ENCODE measurements at regions not wholly inside any gene's neighbourhood (a gene's known extent, or its start where the extent isn't known, plus 50 kb on each side); places are given as distances from the start of the nearest gene placed in this dataset.

DNA sequence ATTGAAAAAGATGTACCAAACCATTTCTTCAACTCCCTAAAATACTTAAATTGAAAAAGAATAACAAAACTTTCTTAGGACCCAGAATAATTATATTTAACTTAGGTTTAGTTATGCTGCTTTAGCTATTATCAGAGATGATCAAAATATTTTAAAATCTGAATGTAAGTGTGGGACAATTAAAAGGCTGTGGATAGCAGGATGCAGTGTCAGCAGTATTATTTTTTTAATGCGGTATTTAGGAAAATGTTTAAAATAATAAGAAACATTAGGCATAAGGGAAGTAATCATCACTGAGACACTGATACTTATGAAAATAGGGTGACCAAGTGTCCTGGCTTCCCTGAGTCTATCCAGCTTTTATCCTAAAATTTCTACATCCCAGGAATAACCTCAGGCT lies 161.5 kb upstream of the PTCHD4 start:
- TF ChIP-seq, protein P1, sequence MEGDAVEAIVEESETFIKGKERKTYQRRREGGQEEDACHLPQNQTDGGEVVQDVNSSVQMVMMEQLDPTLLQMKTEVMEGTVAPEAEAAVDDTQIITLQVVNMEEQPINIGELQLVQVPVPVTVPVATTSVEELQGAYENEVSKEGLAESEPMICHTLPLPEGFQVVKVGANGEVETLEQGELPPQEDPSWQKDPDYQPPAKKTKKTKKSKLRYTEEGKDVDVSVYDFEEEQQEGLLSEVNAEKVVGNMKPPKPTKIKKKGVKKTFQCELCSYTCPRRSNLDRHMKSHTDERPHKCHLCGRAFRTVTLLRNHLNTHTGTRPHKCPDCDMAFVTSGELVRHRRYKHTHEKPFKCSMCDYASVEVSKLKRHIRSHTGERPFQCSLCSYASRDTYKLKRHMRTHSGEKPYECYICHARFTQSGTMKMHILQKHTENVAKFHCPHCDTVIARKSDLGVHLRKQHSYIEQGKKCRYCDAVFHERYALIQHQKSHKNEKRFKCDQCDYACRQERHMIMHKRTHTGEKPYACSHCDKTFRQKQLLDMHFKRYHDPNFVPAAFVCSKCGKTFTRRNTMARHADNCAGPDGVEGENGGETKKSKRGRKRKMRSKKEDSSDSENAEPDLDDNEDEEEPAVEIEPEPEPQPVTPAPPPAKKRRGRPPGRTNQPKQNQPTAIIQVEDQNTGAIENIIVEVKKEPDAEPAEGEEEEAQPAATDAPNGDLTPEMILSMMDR (IDR thresholded peaks at IDR 0.05), result no peak

DNA sequence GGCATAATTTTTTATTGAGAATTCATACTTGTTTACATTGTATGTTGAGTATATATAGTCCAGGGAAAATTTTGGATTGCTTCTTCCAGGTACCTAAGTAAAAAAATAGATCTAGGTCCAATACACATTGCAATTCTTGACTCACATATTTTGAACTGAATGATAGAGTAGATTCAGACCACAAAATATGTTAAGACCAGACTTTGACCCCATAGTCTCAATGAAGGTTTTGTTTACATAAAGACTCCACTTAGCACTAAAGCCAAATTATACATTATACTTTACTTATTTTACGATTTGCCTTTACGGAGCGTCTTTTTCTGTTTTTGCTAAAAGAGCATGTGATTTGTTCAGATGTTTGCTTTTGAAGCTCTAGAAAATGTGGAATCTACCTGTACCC lies 144.1 kb upstream of the PTCHD4 start:
- TF ChIP-seq, protein P1 (IDR thresholded peaks at IDR 0.05), result no peak
- no peak for DNase-seq (ENCODE audit: low spot score)

More for the DNA sequence above, 161.5 kb upstream of the PTCHD4 start:
- no peak for DNase-seq (ENCODE audit: low spot score)
- ATAC-seq (ENCODE audit: low FRiP score), result no peak

DNA sequence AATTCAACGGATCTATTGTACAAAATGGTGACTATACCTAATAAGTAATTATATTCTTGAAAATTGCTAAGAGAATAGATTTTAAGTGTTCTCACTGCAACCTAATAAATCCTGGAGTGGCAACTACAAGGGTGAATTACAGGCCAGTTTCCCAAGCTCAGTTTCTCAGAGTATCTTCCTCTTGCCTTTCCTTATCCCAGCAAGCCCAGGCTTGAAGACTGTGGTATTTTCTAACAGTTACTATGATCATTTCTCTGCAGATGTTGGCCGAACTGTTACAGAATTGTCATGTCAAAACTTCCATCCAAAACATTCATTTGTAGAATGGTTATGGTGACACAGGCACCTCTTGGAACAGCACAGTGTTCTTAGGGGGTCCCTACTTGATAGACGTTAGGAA lies 138.1 kb upstream of the PTCHD4 start:
- ATAC-seq (ENCODE audit: low FRiP score), result no peak
- TF ChIP-seq, protein P1 (IDR thresholded peaks at IDR 0.05), result no peak
- DNase-seq (ENCODE audit: low spot score), result no peak

More for the DNA sequence above, 144.1 kb upstream of the PTCHD4 start:
- ATAC-seq (ENCODE audit: low FRiP score), result no peak

DNA sequence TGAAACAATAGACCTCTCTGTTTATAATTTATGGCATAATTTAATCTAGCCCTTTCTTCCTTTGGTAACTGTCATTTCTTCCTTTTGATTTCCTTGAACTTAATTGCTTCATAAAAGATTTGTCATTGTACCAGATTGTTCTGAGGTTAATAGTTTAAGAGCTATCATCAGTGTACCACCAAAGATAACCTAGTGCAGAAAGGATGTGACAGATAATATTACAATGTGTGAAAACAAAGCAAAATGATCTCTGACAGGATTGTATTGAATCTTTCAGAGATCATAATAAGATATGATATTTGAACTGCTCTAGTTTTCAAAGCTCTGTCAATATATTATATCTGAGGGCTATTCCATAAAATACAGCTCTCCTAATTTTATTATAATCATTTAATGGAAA lies 132.1 kb upstream of the PTCHD4 start:
- DNase-seq (ENCODE audit: low spot score) (no peak), ATAC-seq (ENCODE audit: low FRiP score) (no peak)
- TF ChIP-seq, protein P1 (IDR thresholded peaks at IDR 0.05), result no peak

DNA sequence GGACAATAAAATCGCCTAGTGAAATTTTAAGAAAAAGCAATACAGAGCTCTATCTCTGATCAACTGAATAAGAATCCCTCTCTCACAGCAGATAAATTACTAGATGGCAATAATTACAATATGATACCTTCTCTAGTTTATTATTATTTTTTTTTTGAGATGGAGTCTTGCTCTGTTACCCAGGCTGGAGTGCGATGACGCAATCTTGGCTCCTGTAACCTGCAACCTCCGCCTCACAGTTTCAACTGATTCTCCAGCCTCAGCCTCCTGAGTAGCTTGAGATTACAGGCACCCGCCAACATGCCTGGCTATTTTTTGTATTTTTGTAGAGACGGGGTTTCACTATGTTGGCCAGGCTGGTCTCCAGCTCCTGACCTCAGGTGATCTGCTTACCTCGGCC lies 129.3 kb upstream of the PTCHD4 start:
- TF ChIP-seq, protein P1 (IDR thresholded peaks at IDR 0.05), result no peak
- no peak for DNase-seq (ENCODE audit: low spot score)

DNA sequence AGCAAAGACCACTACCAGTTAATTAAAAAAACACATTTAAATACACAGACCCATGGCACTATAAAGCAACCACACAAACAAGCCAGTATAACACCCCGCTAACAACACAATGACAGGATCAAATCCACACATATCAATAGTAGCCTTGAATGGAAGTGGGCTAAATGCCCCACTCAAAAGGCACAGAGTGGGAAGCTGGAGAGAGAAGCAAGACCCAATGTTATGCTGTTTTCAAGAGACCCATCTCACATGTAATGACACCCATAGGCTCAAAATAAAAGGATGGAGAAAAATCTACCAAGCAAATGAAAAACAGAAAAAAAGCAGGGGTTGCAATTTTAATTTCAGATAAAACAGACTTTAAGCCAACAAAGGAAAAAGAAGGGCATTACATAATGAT lies 125.4 kb upstream of the PTCHD4 start:
- TF ChIP-seq, protein P1 (IDR thresholded peaks at IDR 0.05), result no peak
- no peak for DNase-seq (ENCODE audit: low spot score)
- ATAC-seq (ENCODE audit: low FRiP score), result no peak

More for the DNA sequence above, 129.3 kb upstream of the PTCHD4 start:
- no peak for ATAC-seq (ENCODE audit: low FRiP score)

DNA sequence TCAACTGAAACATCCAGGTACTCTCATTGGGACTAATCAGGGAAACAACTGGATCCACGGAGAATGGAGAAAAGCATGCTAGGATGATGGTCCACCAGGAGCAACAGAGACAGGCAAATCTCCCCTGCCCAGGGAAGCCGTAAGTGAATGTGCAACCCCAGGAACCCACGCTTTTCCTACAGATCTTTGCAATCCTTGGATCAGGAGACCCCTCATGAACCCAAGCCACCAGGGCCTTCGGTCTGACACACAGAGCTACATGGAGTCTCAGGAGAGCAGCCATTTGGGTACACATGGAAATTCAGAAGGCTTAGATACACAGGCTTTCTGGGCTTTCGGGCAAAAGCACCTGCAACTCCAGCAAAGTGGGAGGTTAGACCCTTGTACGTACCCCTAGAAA lies 122.1 kb upstream of the PTCHD4 start:
- ATAC-seq (ENCODE audit: low FRiP score) (no peak), DNase-seq (ENCODE audit: low spot score) (no peak)
- TF ChIP-seq, protein P1 (IDR thresholded peaks at IDR 0.05), result no peak

All from omental fat pad (tissue), 3 donors.